ENCODE measurements at regions not wholly inside any gene's neighbourhood (a gene's known extent, or its start where the extent isn't known, plus 50 kb on each side); places are given as distances from the start of the nearest gene placed in this dataset.
"Not testable (repeated sequence)": the region's sequence is repeated elsewhere in the genome, so short reads cannot be mapped to it uniquely, and the experiment has no call there.

- no peak overlapping the region for H3K4me3 ChIP-seq (ENCODE audit: low read depth, low read length)
- TF ChIP-seq CTCF (IDR thresholded peaks at IDR 0.05; ENCODE audit: borderline replicate concordance, insufficient read depth, low read depth, low read length), result no peak
Observed at GRCh38 chr1:229729916-229730315, 103.9 kb downstream of the URB2 start.

GRCh38 chr1:229730573-229730972 is 104.5 kb downstream of the URB2 start:
- H3K4me3 ChIP-seq (ENCODE audit: low read depth, low read length), result no peak overlapping the region
- TF ChIP-seq CTCF (IDR thresholded peaks at IDR 0.05; ENCODE audit: borderline replicate concordance, insufficient read depth, low read depth, low read length), result no peak

- no peak overlapping the region for H3K4me3 ChIP-seq (ENCODE audit: low read depth, low read length)
- no peak for TF ChIP-seq CTCF (IDR thresholded peaks at IDR 0.05; ENCODE audit: borderline replicate concordance, insufficient read depth, low read depth, low read length)
Observed at GRCh38 chr1:229732061-229732460, 106.0 kb downstream of the URB2 start.

- no peak for TF ChIP-seq CTCF (IDR thresholded peaks at IDR 0.05; ENCODE audit: borderline replicate concordance, insufficient read depth, low read depth, low read length)
- H3K4me3 ChIP-seq (ENCODE audit: low read depth, low read length), result no peak overlapping the region
Observed at GRCh38 chr1:229736376-229736775, 110.3 kb downstream of the URB2 start.

- H3K4me3 ChIP-seq (ENCODE audit: low read depth, low read length), result not testable (repeated sequence)
Observed at GRCh38 chr1:229742614-229743013, 116.6 kb downstream of the URB2 start.

- no peak overlapping the region for H3K4me3 ChIP-seq (ENCODE audit: low read depth, low read length)
- TF ChIP-seq CTCF (IDR thresholded peaks at IDR 0.05; ENCODE audit: borderline replicate concordance, insufficient read depth, low read depth, low read length), result no peak
Observed at GRCh38 chr1:229749992-229750391, 123.9 kb downstream of the URB2 start.

GRCh38 chr1:229751610-229752009 is 125.6 kb downstream of the URB2 start:
- TF ChIP-seq CTCF (IDR thresholded peaks at IDR 0.05; ENCODE audit: borderline replicate concordance, insufficient read depth, low read depth, low read length), result no peak

GRCh38 chr1:229752679-229753078 is 126.6 kb downstream of the URB2 start:
- no peak overlapping the region for H3K4me3 ChIP-seq (ENCODE audit: low read depth, low read length)
- TF ChIP-seq CTCF (IDR thresholded peaks at IDR 0.05; ENCODE audit: borderline replicate concordance, insufficient read depth, low read depth, low read length), result no peak

More at GRCh38 chr1:229751610-229752009, 125.6 kb downstream of the URB2 start:
- no peak overlapping the region for H3K4me3 ChIP-seq (ENCODE audit: low read depth, low read length)
